Medulla oblongata (tissue), 1 donor: ENCODE measurements at regions not wholly inside any gene's neighbourhood (a gene's known extent, or its start where the extent isn't known, plus 50 kb on each side); places are given as distances from the start of the nearest gene placed in this dataset.
"Not testable (repeated sequence)": the region's sequence is repeated elsewhere in the genome, so short reads cannot be mapped to it uniquely, and the experiment has no call there.

Source experiments
- DNase-seq: peaks from one replicate; pipeline ENCODE4 v3.0.0-alpha.2; 2015; ENCODE audit errors: extremely low spot score

GRCh38 chr3:163213838-163214237, 1717.2 kb downstream of the OTOL1 start:
- DNase-seq = no peak

- DNase-seq = no peak
These were observed 1700.3 kb downstream of the OTOL1 start for GRCh38 chr3:163196815-163197374.

- DNase-seq = no peak
These were observed 1699.6 kb downstream of the OTOL1 start for GRCh38 chr3:163196245-163196644.

- no peak for DNase-seq
These were observed 1689.2 kb downstream of the OTOL1 start for GRCh38 chr3:163185721-163186350.

- no peak for DNase-seq
These were observed 1679.4 kb downstream of the OTOL1 start for GRCh38 chr3:163175970-163176369.

- not testable (repeated sequence) for DNase-seq
These were observed 1675.9 kb downstream of the OTOL1 start for GRCh38 chr3:163172513-163172912.

GRCh38 chr3:163166197-163166596, 1669.6 kb downstream of the OTOL1 start:
- no peak for DNase-seq

- DNase-seq = no peak
These were observed 1662.7 kb downstream of the OTOL1 start for GRCh38 chr3:163159306-163159705.

- DNase-seq = no peak
These were observed 1643.0 kb downstream of the OTOL1 start for GRCh38 chr3:163139600-163139999.

GRCh38 chr3:163138258-163138657, 1641.7 kb downstream of the OTOL1 start:
- DNase-seq = no peak

GRCh38 chr3:163132111-163132510, 1635.5 kb downstream of the OTOL1 start:
- DNase-seq = no peak

- DNase-seq = no peak
These were observed 1632.7 kb downstream of the OTOL1 start for GRCh38 chr3:163129287-163129686.

GRCh38 chr3:163126115-163126514, 1629.5 kb downstream of the OTOL1 start:
- no peak for DNase-seq
